GM04503 (cell line): ENCODE measurements at regions not wholly inside any gene's neighbourhood (a gene's known extent, or its start where the extent isn't known, plus 50 kb on each side); places are given as distances from the start of the nearest gene placed in this dataset.
"Not testable (repeated sequence)": the region's sequence is repeated elsewhere in the genome, so short reads cannot be mapped to it uniquely, and the experiment has no call there.

Source experiments
- DNase-seq: peaks from one replicate; pipeline ENCODE4 v3.0.0-alpha.2; 2012; ENCODE audit warnings: low read depth

- DNase-seq = no peak
Measured at GRCh38 chr11:98047647-98048046, 973.1 kb upstream of the CNTN5 start.

- DNase-seq = no peak
Measured at GRCh38 chr11:98053851-98054250, 966.9 kb upstream of the CNTN5 start.

- no peak for DNase-seq
Measured at GRCh38 chr11:98056945-98057344, 963.8 kb upstream of the CNTN5 start.

- DNase-seq = no peak
Measured at GRCh38 chr11:98059488-98059887, 961.3 kb upstream of the CNTN5 start.

- DNase-seq = no peak
Measured at GRCh38 chr11:98060759-98061158, 960.0 kb upstream of the CNTN5 start.

- DNase-seq = no peak
Measured at GRCh38 chr11:98061858-98062257, 958.9 kb upstream of the CNTN5 start.

GRCh38 chr11:98062714-98063113, 958.0 kb upstream of the CNTN5 start:
- no peak for DNase-seq

GRCh38 chr11:98068251-98068650, 952.5 kb upstream of the CNTN5 start:
- no peak for DNase-seq

- DNase-seq = not testable (repeated sequence)
Measured at GRCh38 chr11:98069147-98069546, 951.6 kb upstream of the CNTN5 start.

- no peak for DNase-seq
Measured at GRCh38 chr11:98069861-98070260, 950.9 kb upstream of the CNTN5 start.

- DNase-seq = no peak
Measured at GRCh38 chr11:98090861-98091505, 929.8 kb upstream of the CNTN5 start.

GRCh38 chr11:98099371-98099770, 921.4 kb upstream of the CNTN5 start:
- DNase-seq = no peak

GRCh38 chr11:98100689-98101088, 920.1 kb upstream of the CNTN5 start:
- no peak for DNase-seq

GRCh38 chr11:98101329-98101728, 919.4 kb upstream of the CNTN5 start:
- DNase-seq = no peak

GRCh38 chr11:98104249-98104648, 916.5 kb upstream of the CNTN5 start:
- no peak for DNase-seq

- DNase-seq = no peak
Measured at GRCh38 chr11:98107736-98108135, 913.0 kb upstream of the CNTN5 start.

GRCh38 chr11:98110030-98110429, 910.7 kb upstream of the CNTN5 start:
- no peak for DNase-seq

- DNase-seq = no peak
Measured at GRCh38 chr11:98115873-98116272, 904.9 kb upstream of the CNTN5 start.

- DNase-seq = no peak
Measured at GRCh38 chr11:98130117-98130625, 890.6 kb upstream of the CNTN5 start.

- no peak for DNase-seq
Measured at GRCh38 chr11:98136357-98136756, 884.4 kb upstream of the CNTN5 start.

- DNase-seq = no peak
Measured at GRCh38 chr11:98137437-98137836, 883.3 kb upstream of the CNTN5 start.

- no peak for DNase-seq
Measured at GRCh38 chr11:98143661-98144060, 877.1 kb upstream of the CNTN5 start.

- no peak for DNase-seq
Measured at GRCh38 chr11:98153752-98154151, 867.0 kb upstream of the CNTN5 start.

- DNase-seq = no peak
Measured at GRCh38 chr11:98155696-98156095, 865.1 kb upstream of the CNTN5 start.
